ENCODE measurements at regions not wholly inside any gene's neighbourhood (a gene's known extent, or its start where the extent isn't known, plus 50 kb on each side); places are given as distances from the start of the nearest gene placed in this dataset.

- no peak for TF ChIP-seq ESRRG (CRISPR knock-in tag; IDR thresholded peaks at IDR 0.05)
- TF ChIP-seq TOX (CRISPR knock-in tag; IDR thresholded peaks at IDR 0.05; ENCODE audit: borderline replicate concordance), result no peak
- TF ChIP-seq TCF4 (CRISPR knock-in tag; IDR thresholded peaks at IDR 0.05; ENCODE audit: borderline replicate concordance), result no peak
- TF ChIP-seq PPARA (CRISPR knock-in tag; IDR thresholded peaks at IDR 0.05; ENCODE audit: borderline replicate concordance), result no peak
- TF ChIP-seq, protein P1, sequence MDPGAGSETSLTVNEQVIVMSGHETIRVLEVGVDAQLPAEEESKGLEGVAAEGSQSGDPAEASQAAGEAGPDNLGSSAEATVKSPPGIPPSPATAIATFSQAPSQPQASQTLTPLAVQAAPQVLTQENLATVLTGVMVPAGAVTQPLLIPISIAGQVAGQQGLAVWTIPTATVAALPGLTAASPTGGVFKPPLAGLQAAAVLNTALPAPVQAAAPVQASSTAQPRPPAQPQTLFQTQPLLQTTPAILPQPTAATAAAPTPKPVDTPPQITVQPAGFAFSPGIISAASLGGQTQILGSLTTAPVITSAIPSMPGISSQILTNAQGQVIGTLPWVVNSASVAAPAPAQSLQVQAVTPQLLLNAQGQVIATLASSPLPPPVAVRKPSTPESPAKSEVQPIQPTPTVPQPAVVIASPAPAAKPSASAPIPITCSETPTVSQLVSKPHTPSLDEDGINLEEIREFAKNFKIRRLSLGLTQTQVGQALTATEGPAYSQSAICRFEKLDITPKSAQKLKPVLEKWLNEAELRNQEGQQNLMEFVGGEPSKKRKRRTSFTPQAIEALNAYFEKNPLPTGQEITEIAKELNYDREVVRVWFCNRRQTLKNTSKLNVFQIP (CRISPR knock-in tag; IDR thresholded peaks at IDR 0.05; ENCODE audit: borderline replicate concordance, low read depth), result no peak
- TF ChIP-seq ARNTL (CRISPR knock-in tag; IDR thresholded peaks at IDR 0.05; ENCODE audit: borderline replicate concordance, low read depth), result no peak
- TF ChIP-seq, protein P2, sequence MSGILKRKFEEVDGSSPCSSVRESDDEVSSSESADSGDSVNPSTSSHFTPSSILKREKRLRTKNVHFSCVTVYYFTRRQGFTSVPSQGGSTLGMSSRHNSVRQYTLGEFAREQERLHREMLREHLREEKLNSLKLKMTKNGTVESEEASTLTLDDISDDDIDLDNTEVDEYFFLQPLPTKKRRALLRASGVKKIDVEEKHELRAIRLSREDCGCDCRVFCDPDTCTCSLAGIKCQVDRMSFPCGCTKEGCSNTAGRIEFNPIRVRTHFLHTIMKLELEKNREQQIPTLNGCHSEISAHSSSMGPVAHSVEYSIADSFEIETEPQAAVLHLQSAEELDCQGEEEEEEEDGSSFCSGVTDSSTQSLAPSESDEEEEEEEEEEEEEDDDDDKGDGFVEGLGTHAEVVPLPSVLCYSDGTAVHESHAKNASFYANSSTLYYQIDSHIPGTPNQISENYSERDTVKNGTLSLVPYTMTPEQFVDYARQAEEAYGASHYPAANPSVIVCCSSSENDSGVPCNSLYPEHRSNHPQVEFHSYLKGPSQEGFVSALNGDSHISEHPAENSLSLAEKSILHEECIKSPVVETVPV (CRISPR knock-in tag; IDR thresholded peaks at IDR 0.05), result no peak
- TF ChIP-seq BACH2 (CRISPR knock-in tag; IDR thresholded peaks at IDR 0.05; ENCODE audit: borderline replicate concordance), result no peak
- no peak for TF ChIP-seq ZFP30 (CRISPR knock-in tag; IDR thresholded peaks at IDR 0.05)
- TF ChIP-seq ZC3H10 (CRISPR knock-in tag; IDR thresholded peaks at IDR 0.05), result no peak
- TF ChIP-seq CSDC2 (CRISPR knock-in tag; IDR thresholded peaks at IDR 0.05), result no peak
- TF ChIP-seq GLIS3 (CRISPR knock-in tag; IDR thresholded peaks at IDR 0.05), result no peak
- TF ChIP-seq ISL1 (CRISPR knock-in tag; IDR thresholded peaks at IDR 0.05), result no peak
- TF ChIP-seq SNAI2 (CRISPR knock-in tag; IDR thresholded peaks at IDR 0.05), result no peak
- no peak for TF ChIP-seq OSR1 (CRISPR knock-in tag; IDR thresholded peaks at IDR 0.05)
- no peak for TF ChIP-seq ZNF70 (CRISPR knock-in tag; IDR thresholded peaks at IDR 0.05)
- ATAC-seq, result no peak
These were observed 315.6 kb downstream of the ZSWIM6 start for GRCh38 chr5:61647672-61648071.

- ATAC-seq, result no peak
- no peak for TF ChIP-seq ZNF8 (CRISPR knock-in tag; IDR thresholded peaks at IDR 0.05)
- TF ChIP-seq TCF4 (CRISPR knock-in tag; IDR thresholded peaks at IDR 0.05; ENCODE audit: borderline replicate concordance), result no peak
- no peak for TF ChIP-seq GLIS3 (CRISPR knock-in tag; IDR thresholded peaks at IDR 0.05)
- TF ChIP-seq BACH2 (CRISPR knock-in tag; IDR thresholded peaks at IDR 0.05; ENCODE audit: borderline replicate concordance), result no peak
- TF ChIP-seq, protein P1 (CRISPR knock-in tag; IDR thresholded peaks at IDR 0.05; ENCODE audit: borderline replicate concordance, low read depth), result no peak
- TF ChIP-seq ESRRG (CRISPR knock-in tag; IDR thresholded peaks at IDR 0.05), result no peak
- no peak for TF ChIP-seq RARB (CRISPR knock-in tag; IDR thresholded peaks at IDR 0.05)
- TF ChIP-seq TOX (CRISPR knock-in tag; IDR thresholded peaks at IDR 0.05; ENCODE audit: borderline replicate concordance), result no peak
- TF ChIP-seq, protein P2 (CRISPR knock-in tag; IDR thresholded peaks at IDR 0.05), result no peak
- no peak for TF ChIP-seq ARNTL (CRISPR knock-in tag; IDR thresholded peaks at IDR 0.05; ENCODE audit: borderline replicate concordance, low read depth)
- TF ChIP-seq PPARA (CRISPR knock-in tag; IDR thresholded peaks at IDR 0.05; ENCODE audit: borderline replicate concordance), result no peak
- no peak for TF ChIP-seq ZNF565 (CRISPR knock-in tag; conservative IDR thresholded peaks at IDR 0.05; ENCODE audit: low read depth)
- TF ChIP-seq CSDC2 (CRISPR knock-in tag; IDR thresholded peaks at IDR 0.05), result no peak
- TF ChIP-seq TSHZ2 (CRISPR knock-in tag; IDR thresholded peaks at IDR 0.05), result no peak
- no peak for TF ChIP-seq ZFP3 (CRISPR knock-in tag; IDR thresholded peaks at IDR 0.05)
- TF ChIP-seq ZC3H10 (CRISPR knock-in tag; IDR thresholded peaks at IDR 0.05), result no peak
- no peak for TF ChIP-seq ZFP30 (CRISPR knock-in tag; IDR thresholded peaks at IDR 0.05)
- TF ChIP-seq, protein P3, sequence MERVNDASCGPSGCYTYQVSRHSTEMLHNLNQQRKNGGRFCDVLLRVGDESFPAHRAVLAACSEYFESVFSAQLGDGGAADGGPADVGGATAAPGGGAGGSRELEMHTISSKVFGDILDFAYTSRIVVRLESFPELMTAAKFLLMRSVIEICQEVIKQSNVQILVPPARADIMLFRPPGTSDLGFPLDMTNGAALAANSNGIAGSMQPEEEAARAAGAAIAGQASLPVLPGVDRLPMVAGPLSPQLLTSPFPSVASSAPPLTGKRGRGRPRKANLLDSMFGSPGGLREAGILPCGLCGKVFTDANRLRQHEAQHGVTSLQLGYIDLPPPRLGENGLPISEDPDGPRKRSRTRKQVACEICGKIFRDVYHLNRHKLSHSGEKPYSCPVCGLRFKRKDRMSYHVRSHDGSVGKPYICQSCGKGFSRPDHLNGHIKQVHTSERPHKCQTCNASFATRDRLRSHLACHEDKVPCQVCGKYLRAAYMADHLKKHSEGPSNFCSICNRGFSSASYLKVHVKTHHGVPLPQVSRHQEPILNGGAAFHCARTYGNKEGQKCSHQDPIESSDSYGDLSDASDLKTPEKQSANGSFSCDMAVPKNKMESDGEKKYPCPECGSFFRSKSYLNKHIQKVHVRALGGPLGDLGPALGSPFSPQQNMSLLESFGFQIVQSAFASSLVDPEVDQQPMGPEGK (CRISPR knock-in tag; IDR thresholded peaks at IDR 0.05; ENCODE audit: borderline replicate concordance), result no peak
- TF ChIP-seq SNAI2 (CRISPR knock-in tag; IDR thresholded peaks at IDR 0.05), result no peak
- no peak for TF ChIP-seq ISL1 (CRISPR knock-in tag; IDR thresholded peaks at IDR 0.05)
These were observed 317.2 kb downstream of the ZSWIM6 start for GRCh38 chr5:61649231-61649630.
